Esophagus muscularis mucosa (tissue), 4 donors: ENCODE measurements at regions not wholly inside any gene's neighbourhood (a gene's known extent, or its start where the extent isn't known, plus 50 kb on each side); places are given as distances from the start of the nearest gene placed in this dataset.
A peak's percentile ranks its signal among the peaks of the same experiment; 100 is the strongest.

Experiments used
- DNase-seq: peaks from one replicate; pipeline ENCODE4 v3.0.0-alpha.2; 2017; ENCODE audit errors: extremely low spot score
- H3K27ac ChIP-seq, 4 donors: fragments of 200-600 bp; sonication (generic); replicated peaks in 1 of 4; 1 replicate in 3 of 4; 2 replicates in 1 of 4; pipeline ENCODE4 v1.5.1; 2016 to 2019; ENCODE audit warnings: mild to moderate bottlenecking in 1 of 4
- H3K27me3 ChIP-seq, 4 donors: fragments of 200-600 bp; sonication (generic); one replicate each; pipeline versions ENCODE4 v1.5.1 to v1.6.0; 2016 to 2019
- H3K36me3 ChIP-seq, 4 donors: fragments of 200-600 bp; sonication (generic); one replicate each; pipeline ENCODE4 v1.5.1; 2016 to 2019
- H3K4me1 ChIP-seq, 4 donors: fragments of 200-600 bp; sonication (generic); one replicate each; pipeline ENCODE4 v1.5.1; 2016 to 2019
- H3K4me3 ChIP-seq, 4 donors: fragments of 200-600 bp; sonication (generic); 1 replicate in 2 of 4; 2 replicates in 2 of 4; pipeline ENCODE4 v1.5.1; 2016 to 2019; ENCODE audit warnings: mild to moderate bottlenecking in 4 of 4, moderate library complexity in 1 of 4
- H3K9me3 ChIP-seq, 4 donors: fragments of 200-600 bp; sonication (generic); 1 replicate in 3 of 4; 2 replicates in 1 of 4; pipeline ENCODE4 v1.5.1; 2016 to 2019
- EP300 ChIP-seq: sonication (generic); formaldehyde crosslinking; IDR thresholded peaks from one replicate; pipeline ENCODE4 v1.6.1; 2017; ENCODE audit warnings: antibody characterized with exemption
- POLR2A ChIP-seq: fragments of 450-650 bp; IDR thresholded peaks from one replicate; pipeline ENCODE4 v1.6.1; 2017; ENCODE audit warnings: antibody characterized with exemption, moderate library complexity, mild to moderate bottlenecking, low read depth
- POLR2AphosphoS5 ChIP-seq, 2 donors: sonication (generic); formaldehyde crosslinking; IDR thresholded peaks; one replicate each; pipeline ENCODE4 v1.6.1; 2017; ENCODE audit warnings: antibody characterized with exemption in 2 of 2
- WGBS: methylation state at CpG from one replicate; pipeline ENCODE4 v1.1.5; 2018; 5-methylcytosine and 5-hydroxymethylcytosine counted together
- intact Hi-C: fragments of 100-400 bp; cut with DNase I; formaldehyde crosslinking; loops from one replicate; pipeline ENCODE4 v1.15.1; 2023
- TF ChIP-seq, protein P1 (sequence below), 3 experiments: fragments of 200-600 bp in 2 of 3; fragments of 450-650 bp in 1 of 3; sonication (generic) in 2 of 3; IDR thresholded peaks; one replicate each; pipeline ENCODE4 v1.5.1; 2017 to 2019; ENCODE audit warnings: antibody characterized with exemption in 3 of 3, mild to moderate bottlenecking in 2 of 3, moderate library complexity in 1 of 3

GRCh38 chr11:15670520-15671070, 555.9 kb downstream of the INSC start:
- 86% methylated on average over 12 of the region's 12 CpGs for whole genome bisulfite sequencing
- Histone ChIP-seq H3K27me3 (no peaks in the 10 kb centered on the region), H3K27ac (no peak overlapping the region), H3K9me3 (no peaks in the 10 kb centered on the region), H3K36me3 (no peaks in the 10 kb centered on the region), H3K4me1 (peaks cover 0 to 4% (median 0%) of the 10 kb centered on the region in 4 donors), H3K4me3 (no peak overlapping the region)
- intact Hi-C loops, result no loop called here
- TF ChIP-seq, protein P1, sequence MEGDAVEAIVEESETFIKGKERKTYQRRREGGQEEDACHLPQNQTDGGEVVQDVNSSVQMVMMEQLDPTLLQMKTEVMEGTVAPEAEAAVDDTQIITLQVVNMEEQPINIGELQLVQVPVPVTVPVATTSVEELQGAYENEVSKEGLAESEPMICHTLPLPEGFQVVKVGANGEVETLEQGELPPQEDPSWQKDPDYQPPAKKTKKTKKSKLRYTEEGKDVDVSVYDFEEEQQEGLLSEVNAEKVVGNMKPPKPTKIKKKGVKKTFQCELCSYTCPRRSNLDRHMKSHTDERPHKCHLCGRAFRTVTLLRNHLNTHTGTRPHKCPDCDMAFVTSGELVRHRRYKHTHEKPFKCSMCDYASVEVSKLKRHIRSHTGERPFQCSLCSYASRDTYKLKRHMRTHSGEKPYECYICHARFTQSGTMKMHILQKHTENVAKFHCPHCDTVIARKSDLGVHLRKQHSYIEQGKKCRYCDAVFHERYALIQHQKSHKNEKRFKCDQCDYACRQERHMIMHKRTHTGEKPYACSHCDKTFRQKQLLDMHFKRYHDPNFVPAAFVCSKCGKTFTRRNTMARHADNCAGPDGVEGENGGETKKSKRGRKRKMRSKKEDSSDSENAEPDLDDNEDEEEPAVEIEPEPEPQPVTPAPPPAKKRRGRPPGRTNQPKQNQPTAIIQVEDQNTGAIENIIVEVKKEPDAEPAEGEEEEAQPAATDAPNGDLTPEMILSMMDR (IDR thresholded peaks at IDR 0.05), result no peak
- TF ChIP-seq POLR2A (no peak), EP300 (no peak), POLR2AphosphoS5 (IDR thresholded peaks at IDR 0.05) (no peak)
- DNase-seq, result peak; percentile 53

- Histone ChIP-seq H3K27ac (no peak overlapping the region), H3K9me3 (no peaks in the 10 kb centered on the region), H3K27me3 (no peaks in the 10 kb centered on the region), H3K36me3 (no peaks in the 10 kb centered on the region), H3K4me1 (peaks cover 0 to 4% (median 0%) of the 10 kb centered on the region in 4 donors), H3K4me3 (no peak overlapping the region)
- TF ChIP-seq POLR2AphosphoS5 (IDR thresholded peaks at IDR 0.05), result no peak
- TF ChIP-seq POLR2A, result no peak
- no peak for TF ChIP-seq EP300
- TF ChIP-seq, protein P1 (IDR thresholded peaks at IDR 0.05), result no peak
- intact Hi-C loops, result no loop called here
- peak; percentile 87 for DNase-seq
These were observed 556.5 kb downstream of the INSC start for GRCh38 chr11:15671216-15671615.

DNA sequence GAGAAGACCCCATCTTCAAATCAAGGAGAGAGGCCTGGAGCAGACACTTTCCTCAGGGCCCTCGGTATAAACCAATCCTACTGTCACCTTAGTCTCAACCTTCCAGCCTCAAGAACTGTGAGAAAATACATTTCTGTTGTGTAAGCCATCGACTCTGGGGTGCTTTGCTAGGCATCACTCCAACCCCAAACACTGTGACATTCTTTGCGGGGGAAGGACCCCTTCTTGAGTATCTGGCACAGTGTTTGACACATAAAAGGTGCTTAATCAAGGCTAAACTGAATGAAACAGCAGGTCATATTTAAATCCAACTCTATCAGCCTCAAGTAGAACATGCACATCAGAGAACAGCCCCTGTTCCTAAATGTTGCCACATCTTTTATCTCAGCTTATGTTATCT, 558.1 kb downstream of the INSC start:
- intact Hi-C loops, result no loop called here
- TF ChIP-seq EP300, result no peak
- TF ChIP-seq POLR2A, result no peak
- TF ChIP-seq POLR2AphosphoS5 (IDR thresholded peaks at IDR 0.05), result no peak
- TF ChIP-seq, protein P1 (IDR thresholded peaks at IDR 0.05), result no peak
- no peak overlapping the region for H3K4me3 ChIP-seq
- DNase-seq, result peak; percentile 55
- no peaks in the 10 kb centered on the region for H3K36me3 ChIP-seq
- H3K4me1 ChIP-seq, result peaks cover 0 to 4% (median 0%) of the 10 kb centered on the region in 4 donors
- peaks cover 0 to 11% (median 8%) of the 10 kb centered on the region in 4 donors for H3K9me3 ChIP-seq
- no peak overlapping the region for H3K27ac ChIP-seq
- H3K27me3 ChIP-seq, result no peaks in the 10 kb centered on the region
- WGBS, result 67% methylated on average over 3 of the region's 3 CpGs

- intact Hi-C loops, result no loop called here
- Histone ChIP-seq H3K4me1 (peaks cover 0 to 4% (median 0%) of the 10 kb centered on the region in 4 donors), H3K9me3 (peaks cover 0 to 17% (median 14%) of the 10 kb centered on the region in 4 donors), H3K27me3 (no peaks in the 10 kb centered on the region), H3K4me3 (no peak overlapping the region), H3K36me3 (no peaks in the 10 kb centered on the region), H3K27ac (no peak overlapping the region)
- TF ChIP-seq, protein P1 (IDR thresholded peaks at IDR 0.05), result no peak
- no peak for TF ChIP-seq POLR2A
- TF ChIP-seq POLR2AphosphoS5 (IDR thresholded peaks at IDR 0.05), result no peak
- DNase-seq, result peak; percentile 72
These were observed 558.7 kb downstream of the INSC start for GRCh38 chr11:15673408-15673831.

GRCh38 chr11:15674756-15675155, 560.0 kb downstream of the INSC start:
- TF ChIP-seq POLR2A (no peak), EP300 (no peak), POLR2AphosphoS5 (IDR thresholded peaks at IDR 0.05) (no peak)
- TF ChIP-seq, protein P1 (IDR thresholded peaks at IDR 0.05), result no peak
- intact Hi-C loops, result no loop called here
- Histone ChIP-seq H3K4me1 (peaks cover 0 to 4% (median 0%) of the 10 kb centered on the region in 4 donors), H3K36me3 (no peaks in the 10 kb centered on the region), H3K27ac (no peak overlapping the region), H3K4me3 (no peak overlapping the region), H3K27me3 (no peaks in the 10 kb centered on the region), H3K9me3 (peaks cover 0 to 20% (median 15%) of the 10 kb centered on the region in 4 donors)
- WGBS, result 100% methylated on average over 1 of the region's 1 CpG
- DNase-seq, result peak; percentile 37
